ENCODE measurements at regions not wholly inside any gene's neighbourhood (a gene's known extent, or its start where the extent isn't known, plus 50 kb on each side); places are given as distances from the start of the nearest gene placed in this dataset.
"Not testable (repeated sequence)": the region's sequence is repeated elsewhere in the genome, so short reads cannot be mapped to it uniquely, and the experiment has no call there.

DNA sequence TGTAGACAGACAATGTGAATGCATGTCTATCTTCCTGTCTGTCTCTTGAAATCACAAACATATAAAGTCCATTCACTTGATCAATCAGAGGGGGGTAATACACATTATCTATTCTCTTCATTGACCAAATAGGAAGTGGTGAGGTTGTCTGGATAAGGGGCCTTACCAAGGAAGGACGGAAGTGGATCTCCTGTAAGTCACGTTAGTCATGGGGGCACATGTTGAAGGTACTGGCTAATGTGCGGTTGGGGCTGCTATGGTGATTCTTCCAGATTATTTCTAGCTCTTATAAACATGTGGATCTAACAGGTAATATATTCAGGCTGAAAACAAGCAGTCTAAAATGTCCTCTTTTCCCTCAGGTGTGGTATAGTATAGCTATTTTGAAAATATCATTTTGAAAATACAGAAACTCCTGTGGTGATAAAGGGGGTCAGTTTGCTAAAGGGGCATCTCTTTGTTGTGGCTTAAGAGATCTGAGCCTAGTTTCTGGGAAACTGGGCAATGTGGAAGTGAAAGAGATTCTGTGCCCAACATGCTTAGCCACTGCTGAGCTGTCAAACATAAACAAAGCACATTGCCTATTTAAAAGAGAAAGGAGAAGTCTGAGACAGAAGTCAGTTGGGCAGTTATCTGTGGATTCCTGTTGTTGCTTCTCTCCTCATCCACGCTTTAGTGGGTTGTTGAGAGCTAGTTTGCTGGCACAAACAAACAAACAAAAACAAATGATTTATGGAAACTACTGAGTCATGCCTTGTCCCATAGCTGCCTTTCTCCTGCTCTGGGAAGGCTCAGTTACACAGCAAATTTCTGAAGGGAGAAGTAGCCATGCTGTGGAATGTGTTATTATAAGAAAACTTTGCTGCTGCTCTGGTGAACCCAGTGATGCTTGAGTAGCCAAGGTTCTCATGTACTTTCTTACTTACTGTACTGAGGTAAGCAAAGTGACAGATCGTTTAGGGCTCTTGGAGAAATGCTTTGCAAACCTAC is 166.9 kb downstream of the HLX start:
- H3K9ac ChIP-seq (ENCODE audit: low read depth, low read length), result no peak overlapping the region
- no peak overlapping the region for H3K4me3 ChIP-seq (ENCODE audit: low read length)
- no peak overlapping the region for H3K27ac ChIP-seq (ENCODE audit: low read depth, low read length)
- WGBS, result 88% methylated on average over 4 of the region's 5 CpGs
- H3K9me3 ChIP-seq (ENCODE audit: insufficient read depth, low read depth, low read length), result no peaks in the 10 kb centered on the region
- peaks cover 4% of the 10 kb centered on the region for H3K4me1 ChIP-seq (ENCODE audit: insufficient read depth, low read length)
- no peaks in the 10 kb centered on the region for H3K36me3 ChIP-seq (ENCODE audit: insufficient read depth, low read length)
- H3K27me3 ChIP-seq (ENCODE audit: insufficient read depth, low read length), result no peaks in the 10 kb centered on the region

DNA sequence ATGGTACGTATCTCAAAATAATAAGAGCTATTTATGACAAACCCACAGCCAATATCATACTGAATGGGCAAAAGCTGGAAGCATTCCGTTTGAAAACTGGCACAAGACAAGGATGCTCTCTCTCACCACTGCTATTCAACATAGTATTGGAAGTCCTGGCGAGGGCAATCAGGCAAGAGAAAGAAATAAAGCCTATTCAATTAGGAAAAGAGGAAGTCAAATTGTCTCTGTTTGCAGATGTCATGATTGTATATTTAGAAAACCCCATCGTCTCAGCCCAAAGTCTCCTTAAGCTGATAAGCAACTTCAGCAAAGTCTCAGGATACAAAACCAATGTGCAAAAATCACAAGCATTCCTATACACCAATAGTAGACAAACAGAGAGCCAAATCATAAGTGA is 172.1 kb downstream of the HLX start:
- H3K9me3 ChIP-seq (ENCODE audit: insufficient read depth, low read depth, low read length); H3K4me3 ChIP-seq (ENCODE audit: low read length); H3K4me1 ChIP-seq (ENCODE audit: insufficient read depth, low read length); H3K27me3 ChIP-seq (ENCODE audit: insufficient read depth, low read length); H3K27ac ChIP-seq (ENCODE audit: low read depth, low read length); H3K9ac ChIP-seq (ENCODE audit: low read depth, low read length); H3K36me3 ChIP-seq (ENCODE audit: insufficient read depth, low read length): not testable (repeated sequence)
- WGBS, result 97% methylated on average over 3 of the region's 4 CpGs

DNA sequence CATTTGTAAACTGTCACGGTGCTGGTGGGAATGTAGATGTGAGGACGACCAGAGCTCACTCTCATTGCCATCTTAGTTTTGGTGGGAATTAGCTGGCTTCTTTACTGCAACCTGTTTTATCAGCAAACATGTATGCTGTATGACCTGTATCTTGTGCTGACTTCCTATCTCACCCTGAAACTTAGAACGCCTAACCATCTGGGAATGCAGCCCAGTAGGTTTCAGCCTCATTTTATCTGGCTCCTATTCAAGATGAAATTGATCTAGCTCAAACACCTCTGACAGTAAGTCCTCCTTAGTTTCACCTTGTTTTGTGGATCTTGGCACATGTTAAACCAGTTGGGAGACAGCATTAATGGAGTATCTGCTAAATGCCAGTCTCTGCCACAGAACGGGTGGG is 174.6 kb downstream of the HLX start:
- Histone ChIP-seq H3K4me1 (ENCODE audit: insufficient read depth, low read length) (no peaks in the 10 kb centered on the region), H3K9me3 (ENCODE audit: insufficient read depth, low read depth, low read length) (no peaks in the 10 kb centered on the region), H3K4me3 (ENCODE audit: low read length) (no peak overlapping the region), H3K27ac (ENCODE audit: low read depth, low read length) (no peak overlapping the region), H3K27me3 (ENCODE audit: insufficient read depth, low read length) (no peaks in the 10 kb centered on the region), H3K36me3 (ENCODE audit: insufficient read depth, low read length) (no peaks in the 10 kb centered on the region), H3K9ac (ENCODE audit: low read depth, low read length) (no peak overlapping the region)
- WGBS, result 83% methylated on average over 4 of the region's 4 CpGs

DNA sequence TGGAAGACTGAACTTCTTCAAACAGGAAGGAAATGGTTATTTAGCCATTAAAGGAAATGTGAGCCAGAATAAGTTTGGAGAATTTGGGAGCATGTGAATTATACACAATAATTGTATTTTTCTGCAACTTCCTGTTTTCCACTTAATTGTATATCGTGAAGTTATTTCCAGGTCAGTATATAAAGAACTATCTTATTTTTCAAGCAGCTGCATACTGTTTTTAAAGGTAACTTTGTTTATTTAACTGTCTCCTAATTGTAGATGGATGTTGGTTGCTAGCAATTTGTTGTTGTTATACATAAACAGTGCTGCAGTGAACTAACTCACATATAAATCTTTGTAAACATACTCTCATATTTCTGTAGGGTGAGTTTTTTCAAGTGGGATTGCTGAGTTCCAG is 180.3 kb downstream of the HLX start:
- Histone ChIP-seq H3K4me3 (ENCODE audit: low read length) (no peak overlapping the region), H3K36me3 (ENCODE audit: insufficient read depth, low read length) (no peaks in the 10 kb centered on the region), H3K27me3 (ENCODE audit: insufficient read depth, low read length) (no peaks in the 10 kb centered on the region), H3K9ac (ENCODE audit: low read depth, low read length) (no peak overlapping the region), H3K4me1 (ENCODE audit: insufficient read depth, low read length) (no peaks in the 10 kb centered on the region), H3K9me3 (ENCODE audit: insufficient read depth, low read depth, low read length) (no peaks in the 10 kb centered on the region), H3K27ac (ENCODE audit: low read depth, low read length) (no peak overlapping the region)
- no CpG with 5 or more reads among the region's 1 CpG for WGBS

DNA sequence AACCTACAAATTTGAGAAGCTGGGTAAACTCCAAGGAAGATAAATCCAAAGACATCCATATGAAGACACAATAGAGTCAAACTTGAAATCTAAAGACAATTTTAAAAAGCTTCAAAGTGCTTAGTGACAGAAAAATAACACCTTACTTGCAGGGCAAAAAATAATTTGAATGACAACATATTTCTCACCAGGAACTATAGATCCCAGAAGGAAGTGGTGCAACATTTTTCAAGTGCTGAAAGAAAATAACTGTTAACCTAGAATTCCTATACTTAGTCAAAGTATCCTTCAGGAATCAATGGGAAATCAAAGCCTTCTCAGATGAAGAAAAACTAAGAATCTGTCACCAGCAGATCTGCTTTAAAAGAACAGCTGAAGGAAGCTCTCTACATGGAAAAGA is 184.4 kb downstream of the HLX start:
- no peak overlapping the region for H3K4me3 ChIP-seq (ENCODE audit: low read length)

DNA sequence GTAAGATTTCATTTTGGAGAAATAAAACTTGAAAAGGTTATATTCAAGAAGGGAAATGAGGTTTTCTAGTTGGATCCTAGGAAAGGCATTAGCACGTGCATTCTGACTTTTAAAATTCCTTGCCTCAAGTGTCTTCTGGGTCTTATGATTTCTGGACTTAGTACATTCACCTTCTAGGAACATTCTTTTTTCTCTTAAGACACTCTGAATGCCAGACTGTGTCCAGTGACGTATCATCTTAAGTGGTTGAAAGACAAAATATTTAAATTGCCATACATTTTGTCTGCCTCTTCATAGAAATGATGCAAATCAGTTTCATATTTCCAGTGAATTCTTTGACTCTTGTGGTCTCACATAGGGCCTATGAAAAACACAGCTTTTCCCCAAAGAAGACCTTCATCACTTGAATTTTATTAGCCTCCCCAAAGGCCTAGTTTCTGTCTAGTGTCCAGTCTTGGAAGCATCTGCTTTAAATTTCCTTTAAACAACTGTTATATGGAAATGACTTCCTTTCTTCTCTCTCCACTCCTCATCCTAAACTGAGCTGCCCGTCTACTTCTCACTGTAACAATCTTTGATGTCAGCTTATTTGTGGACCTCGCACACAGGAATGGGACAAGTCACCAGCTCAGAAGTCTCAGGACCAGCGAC is 187.2 kb downstream of the HLX start:
- no peak overlapping the region for H3K9ac ChIP-seq (ENCODE audit: low read depth, low read length)
- no peaks in the 10 kb centered on the region for H3K27me3 ChIP-seq (ENCODE audit: insufficient read depth, low read length)
- 94% methylated on average over 5 of the region's 5 CpGs for WGBS
- H3K4me3 ChIP-seq (ENCODE audit: low read length), result no peak overlapping the region
- no peaks in the 10 kb centered on the region for H3K36me3 ChIP-seq (ENCODE audit: insufficient read depth, low read length)
- H3K27ac ChIP-seq (ENCODE audit: low read depth, low read length), result no peak overlapping the region
- no peaks in the 10 kb centered on the region for H3K4me1 ChIP-seq (ENCODE audit: insufficient read depth, low read length)
- H3K9me3 ChIP-seq (ENCODE audit: insufficient read depth, low read depth, low read length), result no peaks in the 10 kb centered on the region

More for the DNA sequence above, 184.4 kb downstream of the HLX start:
- H3K27me3 ChIP-seq (ENCODE audit: insufficient read depth, low read length), result no peaks in the 10 kb centered on the region
- no peak overlapping the region for H3K9ac ChIP-seq (ENCODE audit: low read depth, low read length)
- no peak overlapping the region for H3K27ac ChIP-seq (ENCODE audit: low read depth, low read length)
- H3K9me3 ChIP-seq (ENCODE audit: insufficient read depth, low read depth, low read length), result no peaks in the 10 kb centered on the region
- H3K36me3 ChIP-seq (ENCODE audit: insufficient read depth, low read length), result no peaks in the 10 kb centered on the region
- no peaks in the 10 kb centered on the region for H3K4me1 ChIP-seq (ENCODE audit: insufficient read depth, low read length)

DNA sequence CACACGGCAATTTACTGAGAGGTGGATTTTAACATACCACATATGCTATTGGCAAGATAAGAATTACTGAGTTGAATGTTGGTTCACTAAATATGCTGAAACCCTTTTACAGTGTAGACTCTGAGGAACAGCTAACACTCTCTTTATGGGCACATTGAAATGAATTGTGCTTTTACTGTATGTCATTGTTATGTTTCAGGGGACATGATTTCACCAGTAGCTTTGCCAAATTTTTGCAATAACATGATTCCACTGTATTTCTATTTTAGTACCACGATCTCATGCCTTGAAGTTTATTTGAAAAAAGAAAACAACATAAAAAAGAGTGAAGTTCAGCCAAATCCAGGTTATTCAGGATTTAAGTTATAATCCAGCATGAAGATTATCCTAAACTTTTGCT is 188.5 kb downstream of the HLX start:
- H3K9me3 ChIP-seq (ENCODE audit: insufficient read depth, low read depth, low read length), result no peaks in the 10 kb centered on the region
- no peaks in the 10 kb centered on the region for H3K27me3 ChIP-seq (ENCODE audit: insufficient read depth, low read length)
- H3K36me3 ChIP-seq (ENCODE audit: insufficient read depth, low read length), result no peaks in the 10 kb centered on the region
- 91% methylated on average over 1 of the region's 2 CpGs for WGBS
- H3K9ac ChIP-seq (ENCODE audit: low read depth, low read length), result no peak overlapping the region
- H3K4me1 ChIP-seq (ENCODE audit: insufficient read depth, low read length), result no peaks in the 10 kb centered on the region
- no peak overlapping the region for H3K4me3 ChIP-seq (ENCODE audit: low read length)
- no peak overlapping the region for H3K27ac ChIP-seq (ENCODE audit: low read depth, low read length)

DNA sequence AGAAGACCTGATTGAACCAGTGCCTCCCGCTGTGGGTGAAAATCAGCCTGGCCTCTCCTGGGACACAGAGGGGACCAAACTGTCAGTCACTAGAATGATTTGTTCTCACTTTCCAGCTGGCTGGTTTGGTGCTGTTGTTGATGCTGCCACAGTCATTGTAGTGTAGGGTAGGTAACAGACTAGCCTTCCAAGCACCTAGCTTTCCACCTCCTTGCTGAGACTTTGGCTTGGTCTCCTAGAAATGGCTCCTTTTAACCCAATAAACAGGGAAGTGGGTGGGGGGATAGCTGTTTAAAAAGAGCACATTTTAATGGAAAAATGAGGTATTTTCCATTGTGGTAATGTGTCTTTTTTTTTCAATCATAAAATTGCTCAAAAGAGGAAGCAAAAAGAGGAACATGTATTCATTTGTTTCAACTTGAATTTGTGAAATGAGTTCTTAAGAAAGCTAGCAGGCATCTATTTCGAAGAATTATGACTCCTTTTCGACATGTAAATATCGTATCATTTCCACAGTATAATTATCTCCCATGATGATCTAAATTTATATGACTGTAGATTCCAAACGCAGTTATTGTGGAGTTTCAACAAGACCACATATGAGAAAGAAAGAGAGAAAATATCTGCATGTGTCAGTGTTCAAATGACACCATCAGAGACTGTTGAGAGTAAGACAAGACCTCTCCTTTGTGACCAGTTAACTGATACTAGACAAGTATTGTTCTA is 190.1 kb downstream of the HLX start:
- WGBS, result 94% methylated on average over 5 of the region's 5 CpGs
- H3K4me1 ChIP-seq (ENCODE audit: insufficient read depth, low read length), result no peaks in the 10 kb centered on the region
- H3K9me3 ChIP-seq (ENCODE audit: insufficient read depth, low read depth, low read length), result no peaks in the 10 kb centered on the region
- no peaks in the 10 kb centered on the region for H3K36me3 ChIP-seq (ENCODE audit: insufficient read depth, low read length)
- H3K9ac ChIP-seq (ENCODE audit: low read depth, low read length), result no peak overlapping the region
- H3K27ac ChIP-seq (ENCODE audit: low read depth, low read length), result no peak overlapping the region
- H3K4me3 ChIP-seq (ENCODE audit: low read length), result no peak overlapping the region
- no peaks in the 10 kb centered on the region for H3K27me3 ChIP-seq (ENCODE audit: insufficient read depth, low read length)

DNA sequence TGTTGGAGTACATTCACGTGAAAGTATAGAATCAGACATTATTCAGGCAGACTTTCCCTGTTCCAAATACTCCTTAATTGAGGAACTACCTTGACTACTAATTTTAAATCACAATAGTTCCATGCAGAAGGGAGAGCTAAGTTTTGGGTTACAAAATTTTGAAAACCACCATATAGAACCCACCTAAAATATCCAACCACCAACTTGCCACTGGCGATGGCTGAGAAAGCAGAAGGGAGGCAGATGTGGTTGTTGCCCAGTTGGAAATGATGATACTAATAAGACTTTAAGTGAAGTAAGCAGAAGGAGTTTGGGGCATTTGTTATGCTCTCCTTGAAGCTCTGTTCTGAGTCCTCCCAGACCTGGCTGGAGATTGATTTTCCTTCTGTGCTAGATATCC is 190.7 kb downstream of the HLX start:
- Histone ChIP-seq H3K27ac (ENCODE audit: low read depth, low read length) (no peak overlapping the region), H3K4me1 (ENCODE audit: insufficient read depth, low read length) (no peaks in the 10 kb centered on the region), H3K9me3 (ENCODE audit: insufficient read depth, low read depth, low read length) (no peaks in the 10 kb centered on the region), H3K36me3 (ENCODE audit: insufficient read depth, low read length) (no peaks in the 10 kb centered on the region), H3K9ac (ENCODE audit: low read depth, low read length) (no peak overlapping the region), H3K27me3 (ENCODE audit: insufficient read depth, low read length) (no peaks in the 10 kb centered on the region), H3K4me3 (ENCODE audit: low read length) (no peak overlapping the region)
- 100% methylated on average over 2 of the region's 2 CpGs for WGBS

DNA sequence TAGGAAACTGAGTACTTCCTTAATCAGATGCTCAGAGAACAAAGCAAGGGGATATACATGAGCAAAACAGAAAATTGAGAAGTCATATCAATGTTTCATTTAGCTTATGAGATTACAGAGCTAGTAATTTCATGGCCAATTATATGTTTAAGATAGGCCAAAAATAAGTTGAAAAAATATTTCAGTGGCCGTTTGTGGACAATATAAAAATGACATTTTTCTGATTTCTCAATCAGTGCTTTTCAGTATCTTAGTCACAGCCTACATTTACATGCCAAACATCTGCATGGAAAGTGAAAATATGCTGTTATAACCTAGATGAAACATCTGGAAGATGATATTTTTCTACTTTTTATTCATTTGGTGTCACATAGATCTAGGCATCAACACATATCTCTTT is 192.5 kb downstream of the HLX start:
- H3K4me1 ChIP-seq (ENCODE audit: insufficient read depth, low read length), result no peaks in the 10 kb centered on the region
- 100% methylated on average over 1 of the region's 1 CpG for WGBS
- H3K36me3 ChIP-seq (ENCODE audit: insufficient read depth, low read length), result no peaks in the 10 kb centered on the region

DNA sequence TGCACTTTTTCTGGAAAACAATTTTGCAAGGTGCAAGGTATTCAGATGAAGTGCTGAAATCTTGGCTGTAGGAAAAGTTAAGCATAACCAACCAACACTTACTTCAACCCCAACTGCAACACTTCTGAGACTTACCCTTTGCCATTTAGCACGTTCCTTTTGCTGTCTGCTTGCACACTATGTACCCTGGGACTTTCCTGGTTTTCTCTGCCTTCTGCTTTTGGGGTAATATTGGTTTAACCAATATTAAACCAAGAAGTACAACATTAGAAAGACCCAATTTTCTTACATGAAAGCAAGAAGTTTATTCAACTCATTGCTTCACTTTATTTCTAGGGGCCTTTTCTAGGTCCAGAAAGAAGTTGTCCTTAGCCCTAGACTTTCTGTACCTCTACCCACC is 193.0 kb downstream of the HLX start:
- Histone ChIP-seq H3K4me3 (ENCODE audit: low read length) (no peak overlapping the region), H3K4me1 (ENCODE audit: insufficient read depth, low read length) (no peaks in the 10 kb centered on the region)

More for the DNA sequence above, 192.5 kb downstream of the HLX start:
- no peaks in the 10 kb centered on the region for H3K27me3 ChIP-seq (ENCODE audit: insufficient read depth, low read length)
- H3K9me3 ChIP-seq (ENCODE audit: insufficient read depth, low read depth, low read length), result no peaks in the 10 kb centered on the region
- H3K27ac ChIP-seq (ENCODE audit: low read depth, low read length), result no peak overlapping the region
- no peak overlapping the region for H3K4me3 ChIP-seq (ENCODE audit: low read length)
- H3K9ac ChIP-seq (ENCODE audit: low read depth, low read length), result no peak overlapping the region

More for the DNA sequence above, 193.0 kb downstream of the HLX start:
- H3K27ac ChIP-seq (ENCODE audit: low read depth, low read length), result no peak overlapping the region
- no peaks in the 10 kb centered on the region for H3K27me3 ChIP-seq (ENCODE audit: insufficient read depth, low read length)
- no peaks in the 10 kb centered on the region for H3K9me3 ChIP-seq (ENCODE audit: insufficient read depth, low read depth, low read length)
- WGBS, result 93% methylated on average over 1 of the region's 1 CpG
- no peak overlapping the region for H3K9ac ChIP-seq (ENCODE audit: low read depth, low read length)
- H3K36me3 ChIP-seq (ENCODE audit: insufficient read depth, low read length), result no peaks in the 10 kb centered on the region

Measured in HUES64 (cell line).